ENCODE measurements at regions not wholly inside any gene's neighbourhood (a gene's known extent, or its start where the extent isn't known, plus 50 kb on each side); places are given as distances from the start of the nearest gene placed in this dataset.

GRCh38 chr17:51467336-51467735 is 207.0 kb downstream of the UTP18 start:
- no peak for TF ChIP-seq CTCF (conservative IDR thresholded peaks at IDR 0.05)
- TF ChIP-seq EZH2 (IDR thresholded peaks at IDR 0.05; ENCODE audit: low read depth), result no peak
